Left kidney (tissue), 1 donor: ENCODE measurements at regions not wholly inside any gene's neighbourhood (a gene's known extent, or its start where the extent isn't known, plus 50 kb on each side); places are given as distances from the start of the nearest gene placed in this dataset.

Experiments
- DNase-seq: peaks from one replicate; pipeline ENCODE4 v3.0.0-alpha.2; 2013

- no peak for DNase-seq
These were observed 221.5 kb downstream of the KCNC2 start for GRCh38 chr12:74988156-74988555.
